GM11168 (cell line): ENCODE measurements at regions not wholly inside any gene's neighbourhood (a gene's known extent, or its start where the extent isn't known, plus 50 kb on each side); places are given as distances from the start of the nearest gene placed in this dataset.
"Not testable (repeated sequence)": the region's sequence is repeated elsewhere in the genome, so short reads cannot be mapped to it uniquely, and the experiment has no call there.

Experiments used
- in situ Hi-C: fragments of 300-500 bp; cut with MboI; formaldehyde crosslinking; loops from one replicate; pipeline ENCODE4 v1.12.0; 2022; ENCODE audit warnings: low sequenced_read_pairs; ENCODE audit not compliant: unreplicated experiment

DNA sequence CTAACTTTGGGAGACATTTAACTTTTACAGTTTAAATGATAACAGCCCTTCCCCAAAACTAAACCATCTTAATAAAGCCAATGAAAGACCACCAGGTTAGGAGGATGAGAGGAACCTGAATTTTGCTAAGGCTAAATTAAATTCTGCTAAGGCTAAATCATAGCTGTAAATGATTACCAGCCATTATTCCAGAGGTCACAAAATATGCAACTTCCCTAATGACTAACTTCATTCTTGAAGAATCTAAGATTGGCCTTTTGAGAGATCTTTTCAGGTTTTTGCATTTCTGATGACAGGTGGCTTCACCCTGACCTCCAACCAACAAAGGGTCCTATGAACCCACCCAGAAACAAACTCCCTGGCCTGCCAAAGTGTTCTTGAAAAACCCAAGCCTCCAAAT is 373.3 kb downstream of the IPMK start:
- in situ Hi-C loops: no loop called here

- in situ Hi-C loops: no loop called here
Measured at GRCh38 chr10:57891201-57892006, 376.3 kb downstream of the IPMK start.

DNA sequence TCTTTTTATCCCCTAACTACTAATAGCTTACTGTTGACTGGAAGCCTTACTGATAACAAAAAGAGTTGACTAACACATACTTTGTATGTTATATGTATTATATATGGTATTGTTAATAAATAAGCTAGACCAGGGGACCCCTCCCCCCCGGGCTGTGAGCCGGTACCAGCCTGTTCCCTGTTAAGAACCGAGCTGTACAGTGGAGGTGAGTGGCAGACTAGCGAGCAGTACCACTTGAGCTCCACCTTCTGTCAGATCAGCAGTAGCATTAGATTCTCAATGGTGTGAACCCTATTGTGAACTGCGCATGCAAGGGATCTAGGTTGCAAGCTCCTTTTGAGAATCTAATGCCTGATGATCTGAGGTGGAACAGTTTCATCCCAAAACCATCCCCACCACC is 377.0 kb downstream of the IPMK start:
- in situ Hi-C loops: no loop called here

DNA sequence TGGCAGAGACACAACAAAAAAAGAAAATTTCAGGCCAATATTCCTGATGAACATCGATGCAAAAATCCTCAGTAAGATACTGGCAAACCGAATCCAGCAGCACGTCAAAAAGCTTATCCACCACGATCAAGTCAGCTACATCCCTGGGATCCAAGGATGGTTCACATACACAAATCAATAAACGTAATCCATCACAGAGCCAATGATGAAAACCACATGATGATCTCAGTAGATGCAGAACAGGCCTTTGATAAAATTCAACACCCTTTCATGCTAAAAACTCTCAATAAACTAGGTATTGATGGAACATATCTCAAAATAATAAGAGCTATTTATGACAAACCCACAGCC is 382.1 kb downstream of the IPMK start:
- in situ Hi-C loops: not testable (repeated sequence)

- in situ Hi-C loops: no loop called here
Measured at GRCh38 chr10:57884965-57885617, 382.6 kb downstream of the IPMK start.

- in situ Hi-C loops: no loop called here
Measured at GRCh38 chr10:57884407-57884806, 383.3 kb downstream of the IPMK start.

DNA sequence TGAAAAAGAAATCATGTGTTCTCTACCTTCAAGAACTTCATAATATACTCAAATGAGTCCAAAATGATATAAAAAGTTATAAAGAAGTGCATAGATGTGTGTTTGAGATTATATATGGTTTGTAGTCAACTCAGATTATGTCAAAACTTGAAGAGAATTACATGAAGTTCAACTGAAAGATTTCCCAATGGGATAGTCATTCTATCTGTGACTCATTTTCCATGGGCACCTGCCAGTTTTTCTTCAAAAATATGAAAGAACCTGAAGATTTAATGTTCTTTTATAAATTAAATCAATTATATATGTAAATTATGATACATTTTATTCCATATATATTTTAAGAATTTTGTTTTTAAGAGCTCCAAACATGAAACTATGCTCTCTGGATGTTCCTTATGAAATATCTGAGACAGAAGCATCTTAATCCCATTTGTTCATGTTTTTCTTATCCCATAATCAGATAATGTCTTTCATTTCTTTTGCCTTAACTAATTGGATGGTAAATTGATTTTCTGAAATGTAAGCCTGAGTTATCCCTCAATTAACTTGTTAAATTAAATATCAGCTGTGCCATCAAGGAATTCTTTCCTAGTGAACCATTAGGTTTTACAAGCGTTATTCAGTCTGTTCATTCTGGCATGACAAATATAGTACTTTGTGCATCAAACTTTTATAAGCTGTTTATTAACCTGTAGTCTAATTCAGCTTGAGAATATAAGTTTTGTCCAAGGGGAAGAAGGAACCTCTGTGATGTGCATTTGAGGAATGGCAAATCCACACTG is 387.1 kb downstream of the IPMK start:
- in situ Hi-C loops: no loop called here

GRCh38 chr10:57874810-57875209 is 392.9 kb downstream of the IPMK start:
- in situ Hi-C loops: no loop called here

DNA sequence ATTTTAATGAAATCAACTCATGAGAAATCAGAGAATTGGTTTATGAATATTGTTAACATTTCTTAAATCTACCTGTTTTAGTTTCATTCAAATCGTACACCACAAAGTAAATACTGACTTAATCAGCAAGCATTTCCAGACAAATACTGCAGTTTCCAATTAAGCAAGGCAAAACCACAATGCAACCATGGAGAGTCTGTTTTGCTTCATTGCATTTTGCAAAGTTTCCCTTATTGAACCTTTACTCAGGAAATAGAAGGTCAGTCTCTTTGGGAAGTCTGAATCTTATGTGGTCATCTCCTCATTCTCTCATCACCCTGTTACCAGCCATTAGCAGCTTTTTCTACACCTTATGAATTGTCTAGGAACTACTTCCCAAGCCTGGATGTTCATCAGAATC is 400.5 kb downstream of the IPMK start:
- in situ Hi-C loops: no loop called here

GRCh38 chr10:57864765-57865680 is 402.7 kb downstream of the IPMK start:
- in situ Hi-C loops: no loop called here

DNA sequence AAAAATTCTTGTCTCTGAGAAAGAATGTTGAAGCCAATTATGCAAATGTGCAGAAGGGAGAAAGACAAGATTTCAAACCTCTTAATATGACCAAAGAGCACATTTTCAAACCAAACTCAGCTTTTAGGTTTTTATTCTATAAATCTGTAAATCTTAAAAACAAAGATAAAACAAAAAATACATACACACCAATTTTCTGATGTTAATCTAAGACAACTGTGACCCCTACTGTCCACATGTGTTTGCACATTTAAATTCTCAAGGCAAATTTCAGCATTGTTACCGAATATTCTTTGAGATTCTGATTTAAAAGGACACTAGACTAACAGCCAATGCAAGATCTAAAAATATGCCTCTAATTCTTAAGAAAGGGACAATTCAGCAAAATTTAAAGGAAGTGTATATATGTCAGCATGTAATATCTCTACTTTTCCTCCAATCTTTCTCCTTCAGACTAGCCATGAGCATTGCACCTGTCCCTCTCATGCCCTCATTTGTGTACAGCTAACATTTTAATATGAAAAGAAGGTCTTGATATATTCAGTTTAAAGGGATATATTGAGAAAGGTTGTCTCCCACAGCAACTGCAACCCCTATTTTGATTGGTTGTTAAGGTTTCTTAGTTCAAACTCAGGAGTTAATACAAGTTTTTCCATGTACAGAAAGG is 417.9 kb downstream of the IPMK start:
- in situ Hi-C loops: no loop called here

- in situ Hi-C loops: no loop called here
Measured at GRCh38 chr10:57846307-57847065, 421.2 kb downstream of the IPMK start.

- in situ Hi-C loops: no loop called here
Measured at GRCh38 chr10:57844387-57844998, 423.2 kb downstream of the IPMK start.

GRCh38 chr10:57830877-57831560 is 436.7 kb downstream of the IPMK start:
- in situ Hi-C loops: no loop called here

GRCh38 chr10:57825015-57825414 is 442.7 kb downstream of the IPMK start:
- in situ Hi-C loops: no loop called here

DNA sequence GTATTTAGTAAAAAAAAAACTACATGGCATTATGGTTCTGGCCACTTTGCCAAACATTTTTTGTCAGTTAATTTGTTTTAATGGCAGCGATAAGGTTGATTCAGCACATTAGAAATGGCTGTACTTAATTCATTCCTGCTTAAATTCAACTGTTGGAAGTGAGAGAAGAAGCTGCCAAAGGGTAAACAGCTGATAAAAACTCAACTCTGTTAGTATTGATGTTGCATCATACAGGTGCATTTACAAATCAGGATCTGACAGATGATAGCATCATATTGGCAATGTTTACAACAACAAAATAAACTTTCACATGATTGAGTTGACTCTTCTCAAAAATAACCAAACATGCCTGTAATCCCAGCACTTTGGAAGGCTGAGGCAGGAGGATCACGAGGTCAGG is 444.3 kb downstream of the IPMK start:
- in situ Hi-C loops: no loop called here

- in situ Hi-C loops: no loop called here
Measured at GRCh38 chr10:57822965-57823364, 444.7 kb downstream of the IPMK start.

DNA sequence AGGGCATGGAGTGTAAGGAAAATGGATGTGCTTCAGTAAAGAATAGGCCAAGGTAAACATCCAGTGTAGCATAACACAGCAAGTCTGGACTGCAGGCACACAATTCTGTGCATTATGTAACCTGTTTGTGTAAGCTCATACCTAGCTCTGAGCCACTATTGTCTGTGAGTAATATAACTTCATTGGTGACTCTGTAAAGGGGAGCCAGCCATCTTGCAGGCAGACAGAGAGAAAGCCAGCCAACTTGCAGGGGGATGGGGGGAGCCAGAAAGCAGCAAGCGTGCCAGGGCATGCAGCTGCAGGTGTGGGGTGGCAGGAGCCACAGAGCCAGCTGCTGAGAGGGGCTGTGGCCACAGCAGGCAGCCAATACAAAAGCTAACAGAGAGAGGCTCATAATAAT is 449.2 kb downstream of the IPMK start:
- in situ Hi-C loops: no loop called here
